WTC11 (cell line): ENCODE measurements at regions not wholly inside any gene's neighbourhood (a gene's known extent, or its start where the extent isn't known, plus 50 kb on each side); places are given as distances from the start of the nearest gene placed in this dataset.

ENCODE experiments used
- ATAC-seq: fragments of 200-7000 bp; cut with Tn5 transposase; 2 replicates; pipeline ENCODE4 v1.10.0; 2021; ENCODE audit warnings: mild to moderate bottlenecking, moderate library complexity
- CTCF ChIA-PET: fragments of 300-600 bp; sonication (Branson Sonifier 250); formaldehyde crosslinking; loops from one replicate; lab custom pipeline; 2021; ENCODE audit warnings: antibody characterized with exemption; lab: Charles Lee
- POLR2A ChIA-PET: fragments of 350-600 bp; sonication (Branson Sonifier 250); formaldehyde crosslinking; loops from one replicate; lab custom pipeline; 2021; ENCODE audit warnings: antibody characterized with exemption; lab: Charles Lee
- DNase-seq: peaks from one replicate; pipeline ENCODE4 v3.0.0; 2021; ENCODE audit warnings: low spot score
- H3K27ac Mint-ChIP-seq: 2 replicates; pipeline ENCODE4 v1.8.0; 2021; ENCODE audit warnings: mixed read lengths
- H3K27me3 Mint-ChIP-seq: 2 replicates; pipeline ENCODE4 v1.8.0; 2021; ENCODE audit warnings: low read depth, mild to moderate bottlenecking, moderate library complexity, mixed read lengths
- H3K36me3 Mint-ChIP-seq: 2 replicates; pipeline ENCODE4 v1.8.0; 2021; ENCODE audit warnings: mixed read lengths
- H3K4me1 Mint-ChIP-seq: 2 replicates; pipeline ENCODE4 v1.8.0; 2022; ENCODE audit warnings: mixed read lengths
- H3K4me3 Mint-ChIP-seq: 2 replicates; pipeline ENCODE4 v1.8.0; 2021; ENCODE audit warnings: mild to moderate bottlenecking, moderate library complexity, mixed read lengths
- H3K9me3 Mint-ChIP-seq: 2 replicates; pipeline ENCODE4 v1.8.0; 2021; ENCODE audit warnings: mixed read lengths
- ARID4B ChIP-seq: sonication (generic); formaldehyde crosslinking; IDR thresholded peaks from 2 replicates; pipeline ENCODE4 v1.8.0; 2023; ENCODE audit warnings: missing genetic modification reagents, mild to moderate bottlenecking, borderline replicate concordance
- E2F4 ChIP-seq: sonication (generic); formaldehyde crosslinking; IDR thresholded peaks from 2 replicates; pipeline ENCODE4 v1.8.1; 2022; ENCODE audit warnings: low read depth, mild to moderate bottlenecking, moderate library complexity, missing genetic modification reagents, borderline replicate concordance
- E2F5 ChIP-seq: sonication (generic); formaldehyde crosslinking; IDR thresholded peaks from 2 replicates; pipeline ENCODE4 v1.8.1; 2022; ENCODE audit warnings: mild to moderate bottlenecking, moderate library complexity, missing genetic modification reagents
- ERG ChIP-seq: fragments of 250-450 bp; sonication (Bioruptor Pico); IDR thresholded peaks from 2 replicates; pipeline ENCODE4 v1.8.0; 2021; ENCODE audit warnings: mild to moderate bottlenecking
- ESRRA ChIP-seq: sonication (generic); formaldehyde crosslinking; IDR thresholded peaks from 2 replicates; pipeline ENCODE4 v1.8.1; 2022; ENCODE audit warnings: mild to moderate bottlenecking, missing genetic modification reagents, borderline replicate concordance
- FOXJ3 ChIP-seq: sonication (generic); formaldehyde crosslinking; IDR thresholded peaks from 2 replicates; pipeline ENCODE4 v1.9.0; 2021; ENCODE audit warnings: missing genetic modification reagents, mild to moderate bottlenecking, borderline replicate concordance
- FOXK1 ChIP-seq: sonication (generic); formaldehyde crosslinking; IDR thresholded peaks from 2 replicates; pipeline ENCODE4 v1.8.0; 2022; ENCODE audit warnings: mild to moderate bottlenecking, moderate library complexity, missing genetic modification reagents
- GTF2I ChIP-seq: fragments of 250-450 bp; sonication (Bioruptor Pico); conservative IDR thresholded peaks from 2 replicates; pipeline ENCODE4 v1.4.0; 2021; ENCODE audit warnings: mild to moderate bottlenecking
- MXD4 ChIP-seq: fragments of 250-450 bp; sonication (Bioruptor Pico); IDR thresholded peaks from 2 replicates; pipeline ENCODE4 v1.8.0; 2021; ENCODE audit warnings: mild to moderate bottlenecking, moderate library complexity, borderline replicate concordance
- RORB ChIP-seq: fragments of 250-450 bp; sonication (Bioruptor Pico); IDR thresholded peaks from 2 replicates; pipeline ENCODE4 v1.9.0; 2021; ENCODE audit warnings: mild to moderate bottlenecking
- SMAD4 ChIP-seq: sonication (generic); formaldehyde crosslinking; IDR thresholded peaks from 2 replicates; pipeline ENCODE4 v1.8.0; 2022; ENCODE audit warnings: mild to moderate bottlenecking, missing genetic modification reagents
- TEAD4 ChIP-seq: sonication (generic); formaldehyde crosslinking; IDR thresholded peaks from 2 replicates; pipeline ENCODE4 v1.8.0; 2022; ENCODE audit warnings: mild to moderate bottlenecking, missing genetic modification reagents
- ZBTB21 ChIP-seq: sonication (generic); formaldehyde crosslinking; IDR thresholded peaks from 2 replicates; pipeline ENCODE4 v1.8.1; 2023; ENCODE audit warnings: mild to moderate bottlenecking, missing genetic modification reagents, borderline replicate concordance
- ZMAT4 ChIP-seq: fragments of 250-450 bp; sonication (Bioruptor Pico); IDR thresholded peaks from 2 replicates; pipeline ENCODE4 v1.9.0; 2021; ENCODE audit warnings: mild to moderate bottlenecking
- ZNF317 ChIP-seq: sonication (generic); formaldehyde crosslinking; IDR thresholded peaks from 2 replicates; pipeline ENCODE4 v1.8.1; 2023; ENCODE audit warnings: low read depth, mild to moderate bottlenecking, moderate library complexity, missing genetic modification reagents, borderline replicate concordance
- ZNF416 ChIP-seq: fragments of 250-450 bp; sonication (Bioruptor Pico); IDR thresholded peaks from 2 replicates; pipeline ENCODE4 v1.9.0; 2021; ENCODE audit warnings: mild to moderate bottlenecking, inconsistent platforms
- ZNF671 ChIP-seq: fragments of 250-450 bp; sonication (Bioruptor Pico); IDR thresholded peaks from 2 replicates; pipeline ENCODE4 v1.8.0; 2021; ENCODE audit warnings: mild to moderate bottlenecking
- TF ChIP-seq, protein P1 (sequence below): sonication (generic); formaldehyde crosslinking; IDR thresholded peaks from 2 replicates; pipeline ENCODE4 v1.8.1; 2023; ENCODE audit warnings: mild to moderate bottlenecking, moderate library complexity, missing genetic modification reagents

- TF ChIP-seq TEAD4 (no peak), E2F5 (CRISPR knock-in tag) (0 out of 2 replicates have a peak, but pooled peaks have one; percentile 19), ESRRA (CRISPR knock-in tag) (no peak), MXD4 (CRISPR knock-in tag) (no peak), ZNF671 (CRISPR knock-in tag) (no peak), GTF2I (CRISPR knock-in tag) (no peak), ZNF317 (0 out of 2 replicates have a peak, but pooled peaks have one; percentile 18), RORB (CRISPR knock-in tag) (no peak), ZNF416 (0 out of 2 replicates have a peak, but pooled peaks have one; percentile 34), ZMAT4 (CRISPR knock-in tag) (no peak)
- TF ChIP-seq, protein P1, sequence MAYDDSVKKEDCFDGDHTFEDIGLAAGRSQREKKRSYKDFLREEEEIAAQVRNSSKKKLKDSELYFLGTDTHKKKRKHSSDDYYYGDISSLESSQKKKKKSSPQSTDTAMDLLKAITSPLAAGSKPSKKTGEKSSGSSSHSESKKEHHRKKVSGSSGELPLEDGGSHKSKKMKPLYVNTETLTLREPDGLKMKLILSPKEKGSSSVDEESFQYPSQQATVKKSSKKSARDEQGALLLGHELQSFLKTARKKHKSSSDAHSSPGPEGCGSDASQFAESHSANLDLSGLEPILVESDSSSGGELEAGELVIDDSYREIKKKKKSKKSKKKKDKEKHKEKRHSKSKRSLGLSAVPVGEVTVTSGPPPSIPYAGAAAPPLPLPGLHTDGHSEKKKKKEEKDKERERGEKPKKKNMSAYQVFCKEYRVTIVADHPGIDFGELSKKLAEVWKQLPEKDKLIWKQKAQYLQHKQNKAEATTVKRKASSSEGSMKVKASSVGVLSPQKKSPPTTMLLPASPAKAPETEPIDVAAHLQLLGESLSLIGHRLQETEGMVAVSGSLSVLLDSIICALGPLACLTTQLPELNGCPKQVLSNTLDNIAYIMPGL (CRISPR knock-in tag) = peak; percentile 75; the same call in 1 of the 2 replicates
- TF ChIP-seq, all 79 proteins: peak for 4
- no peaks in the 10 kb centered on the region for H3K9me3 Mint-ChIP-seq
- DNase-seq (peak; percentile 52), ATAC-seq (peak; percentile 56)
- H3K4me3 Mint-ChIP-seq = peak overlapping the region; percentile 94
- H3K27me3 Mint-ChIP-seq = peaks cover 40% of the 10 kb centered on the region
- no peaks in the 10 kb centered on the region for H3K36me3 Mint-ChIP-seq
- peaks cover 63% of the 10 kb centered on the region for H3K4me1 Mint-ChIP-seq
- CTCF ChIA-PET = interaction anchor here (0.7 to 3.0 kb wide), 2 partner anchors 20 to 92 kb away, joined by 3 to 15 read pairs; no protein-coding TSS in a partner anchor
- POLR2A ChIA-PET = interaction anchor here (0.5 to 1.1 kb wide), 3 partner anchors 19 to 92 kb away, joined by 3 read pairs; no protein-coding TSS in a partner anchor
- H3K27ac Mint-ChIP-seq = no peak overlapping the region
These were observed 227.4 kb upstream of the AZI2 start for GRCh38 chr3:28575746-28576613.

DNA sequence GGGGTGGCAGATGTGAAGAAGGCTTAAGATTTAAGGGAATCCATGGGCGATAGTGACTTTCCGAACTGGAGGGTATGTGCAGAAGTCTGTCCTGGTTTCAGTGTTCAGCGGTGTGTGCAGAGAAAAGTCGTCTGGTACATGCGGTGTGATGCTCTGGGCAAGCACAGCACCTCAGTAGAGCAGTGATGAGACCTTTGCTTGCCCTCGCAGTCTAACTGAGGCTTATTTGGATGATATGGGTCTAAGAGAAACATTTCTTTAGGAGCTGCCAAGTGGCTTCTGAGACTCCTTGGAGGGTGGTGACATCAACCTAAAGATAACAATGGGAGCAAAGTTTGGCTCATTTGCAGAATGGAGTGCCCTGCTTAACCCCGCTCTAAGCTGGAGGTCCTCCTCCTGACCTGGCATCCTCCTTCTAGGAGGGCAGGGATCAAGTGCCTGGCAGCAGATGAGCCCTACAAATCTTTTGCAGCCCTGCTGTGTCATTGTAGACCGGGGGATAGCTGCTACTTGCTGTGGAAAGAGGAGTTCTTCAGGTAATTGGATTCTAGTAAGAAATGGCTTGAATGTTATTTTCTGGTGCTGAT lies 228.1 kb upstream of the AZI2 start:
- ChIA-PET CTCF (interaction anchor here (0.7 to 3.0 kb wide), 2 partner anchors 21 to 91 kb away, joined by 3 to 15 read pairs (median 7); no protein-coding TSS in a partner anchor), POLR2A (interaction anchor here (0.5 kb wide), 1 partner anchor 25 kb away, joined by 3 read pairs; no protein-coding TSS in a partner anchor)
- peak overlapping the region; percentile 74 for H3K4me3 Mint-ChIP-seq
- peaks cover 40% of the 10 kb centered on the region for H3K27me3 Mint-ChIP-seq
- no peaks in the 10 kb centered on the region for H3K9me3 Mint-ChIP-seq
- ATAC-seq = peak; percentile 1
- H3K27ac Mint-ChIP-seq = no peak overlapping the region
- peaks cover 55% of the 10 kb centered on the region for H3K4me1 Mint-ChIP-seq
- no peak for TF ChIP-seq FOXJ3 (CRISPR knock-in tag)
- TF ChIP-seq ZBTB21 (CRISPR knock-in tag) = no peak
- TF ChIP-seq ESRRA (CRISPR knock-in tag) = no peak
- no peak for TF ChIP-seq ARID4B (CRISPR knock-in tag)
- no peak for TF ChIP-seq ERG (CRISPR knock-in tag)
- TF ChIP-seq, protein P1 (CRISPR knock-in tag) = no peak
- TF ChIP-seq FOXK1 (CRISPR knock-in tag) = no peak
- no peak for TF ChIP-seq SMAD4 (CRISPR knock-in tag)
- no peak for TF ChIP-seq GTF2I (CRISPR knock-in tag)
- TF ChIP-seq E2F4 = no peak
- no peaks in the 10 kb centered on the region for H3K36me3 Mint-ChIP-seq
- DNase-seq = no peak
